ENCODE measurements at regions not wholly inside any gene's neighbourhood (a gene's known extent, or its start where the extent isn't known, plus 50 kb on each side); places are given as distances from the start of the nearest gene placed in this dataset.

GRCh38 chr12:130280231-130280630, 57.5 kb upstream of the PIWIL1 start:
- Histone ChIP-seq H3K27ac (no peak overlapping the region), H3K4me3 (no peak overlapping the region), H3K36me3 (no peaks in the 10 kb centered on the region), H3K9me3 (no peaks in the 10 kb centered on the region), H3K4me1 (replicated peaks) (no peaks in the 10 kb centered on the region), H3K27me3 (replicated peaks; ENCODE audit: insufficient read depth) (no peaks in the 10 kb centered on the region)
- intact Hi-C loops (cut with DNase I): no loop called here
- TF ChIP-seq POLR2AphosphoS5 (IDR thresholded peaks at IDR 0.05): no peak
- TF ChIP-seq POLR2A (IDR thresholded peaks at IDR 0.05): no peak
- TF ChIP-seq CTCF (IDR thresholded peaks at IDR 0.05): no peak
- 33% methylated on average over 9 of the region's 9 CpGs for WGBS
- DNase-seq (ENCODE audit: low spot score): no peak

GRCh38 chr12:130280742-130281141, 56.9 kb upstream of the PIWIL1 start:
- DNase-seq (ENCODE audit: low spot score): no peak
- intact Hi-C loops (cut with DNase I): no loop called here
- Histone ChIP-seq H3K27ac (no peak overlapping the region), H3K36me3 (no peaks in the 10 kb centered on the region), H3K9me3 (no peaks in the 10 kb centered on the region), H3K27me3 (replicated peaks; ENCODE audit: insufficient read depth) (no peaks in the 10 kb centered on the region), H3K4me3 (no peak overlapping the region), H3K4me1 (replicated peaks) (no peaks in the 10 kb centered on the region)
- TF ChIP-seq POLR2AphosphoS5 (IDR thresholded peaks at IDR 0.05): no peak
- TF ChIP-seq CTCF (IDR thresholded peaks at IDR 0.05): no peak
- no peak for TF ChIP-seq POLR2A (IDR thresholded peaks at IDR 0.05)
- WGBS: 80% methylated on average over 11 of the region's 11 CpGs

DNA sequence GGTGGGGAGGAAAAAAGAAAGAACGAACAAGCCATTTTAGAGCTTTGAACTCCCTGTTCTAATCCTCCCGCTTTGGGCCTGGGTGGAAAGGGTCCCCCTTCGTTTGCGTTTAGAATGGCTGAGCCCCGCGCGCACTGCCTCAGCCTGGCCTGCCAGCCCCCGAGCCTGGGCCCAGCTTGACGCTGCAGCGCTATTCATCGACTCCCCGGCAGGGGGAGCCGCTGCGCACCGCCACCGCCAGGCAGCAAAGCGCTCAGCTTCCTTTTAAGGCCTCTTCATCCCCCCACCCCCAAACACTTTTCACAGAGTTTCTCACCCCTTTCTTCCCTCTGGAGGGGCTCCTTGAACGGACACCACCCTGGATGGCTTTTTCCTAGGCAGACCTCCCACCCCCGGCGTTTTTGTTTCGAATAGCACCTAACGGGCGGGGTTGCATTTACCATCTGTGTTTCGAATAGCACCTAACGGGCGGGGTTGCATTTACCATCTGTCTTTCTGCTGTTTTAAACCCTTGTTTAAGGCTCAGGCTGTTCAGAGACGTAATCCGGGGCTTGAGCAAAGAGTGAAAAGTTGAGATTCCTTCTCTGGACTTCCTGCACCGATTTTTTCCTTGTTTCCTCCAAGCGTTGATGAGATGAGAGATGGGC, 56.4 kb upstream of the PIWIL1 start:
- 60% methylated on average over 30 of the region's 30 CpGs for WGBS
- Histone ChIP-seq H3K36me3 (no peaks in the 10 kb centered on the region), H3K4me1 (replicated peaks) (no peaks in the 10 kb centered on the region), H3K27me3 (replicated peaks; ENCODE audit: insufficient read depth) (no peaks in the 10 kb centered on the region), H3K4me3 (no peak overlapping the region), H3K27ac (no peak overlapping the region), H3K9me3 (no peaks in the 10 kb centered on the region)
- no peak for DNase-seq (ENCODE audit: low spot score)
- intact Hi-C loops (cut with DNase I): no loop called here
- TF ChIP-seq POLR2A (IDR thresholded peaks at IDR 0.05) (no peak), CTCF (IDR thresholded peaks at IDR 0.05) (peak in 3 of 4 experiments; percentile 29 to 44 (median 38))

DNA sequence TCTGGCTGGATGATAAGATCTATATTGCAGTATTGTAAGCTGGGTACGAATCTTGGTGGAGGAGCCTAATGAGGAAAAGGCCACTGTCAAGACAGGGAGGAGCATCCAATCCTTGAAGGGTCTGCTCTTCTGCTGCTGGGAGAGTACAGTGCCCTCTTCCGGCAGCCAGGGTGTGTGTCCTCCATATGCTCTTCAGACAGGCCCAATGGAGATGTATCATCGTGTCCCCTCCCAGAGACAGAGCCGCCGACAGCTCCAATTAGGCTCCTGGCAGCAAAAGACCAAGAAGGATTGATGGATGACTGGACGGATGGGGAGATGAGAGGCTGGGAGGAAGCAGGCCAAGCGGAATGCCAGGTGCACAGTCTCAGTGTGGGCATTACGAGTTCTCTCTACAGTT, 51.6 kb upstream of the PIWIL1 start:
- WGBS: 58% methylated on average over 8 of the region's 8 CpGs
- TF ChIP-seq POLR2A (IDR thresholded peaks at IDR 0.05) (no peak), CTCF (IDR thresholded peaks at IDR 0.05) (no peak), POLR2AphosphoS5 (IDR thresholded peaks at IDR 0.05) (no peak)
- no peak overlapping the region for H3K27ac ChIP-seq
- intact Hi-C loops (cut with DNase I): no loop called here
- no peaks in the 10 kb centered on the region for H3K36me3 ChIP-seq
- DNase-seq (ENCODE audit: low spot score): no peak
- H3K27me3 ChIP-seq (replicated peaks; ENCODE audit: insufficient read depth): no peaks in the 10 kb centered on the region
- no peak overlapping the region for H3K4me3 ChIP-seq
- H3K4me1 ChIP-seq (replicated peaks): no peaks in the 10 kb centered on the region
- no peaks in the 10 kb centered on the region for H3K9me3 ChIP-seq

DNA sequence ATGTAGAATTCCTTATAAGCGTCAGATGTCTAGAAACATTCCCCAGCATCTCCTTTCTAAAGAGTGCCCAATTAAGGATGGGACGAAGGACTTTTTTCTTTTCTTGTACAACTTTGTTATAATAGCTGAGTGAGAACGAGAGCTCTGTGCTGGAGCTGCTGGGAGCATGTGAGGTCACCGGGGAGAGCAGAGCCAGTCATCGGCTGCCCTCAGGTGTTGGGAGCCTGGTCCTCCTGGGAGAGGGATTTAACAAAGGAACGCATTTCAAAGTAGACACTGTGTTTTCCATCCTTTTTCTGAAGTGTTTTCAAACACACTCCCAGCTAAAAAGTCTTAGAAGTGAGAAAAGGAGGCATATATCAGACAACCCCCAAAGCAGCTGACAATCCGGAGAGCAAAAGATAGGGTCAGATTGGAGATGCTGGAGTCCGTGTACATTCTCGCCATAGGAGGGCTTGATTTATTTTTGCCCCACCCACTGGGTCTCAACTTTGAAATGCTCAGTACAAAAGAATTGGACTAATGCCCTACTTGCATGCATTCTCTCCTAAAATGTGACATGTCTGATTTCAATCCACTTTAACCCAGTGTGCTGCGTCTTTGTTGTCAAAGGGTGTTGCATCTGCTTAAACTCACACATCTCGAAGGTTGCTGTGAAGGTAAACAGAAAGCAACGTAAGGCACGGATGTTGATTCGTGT, 50.8 kb upstream of the PIWIL1 start:
- TF ChIP-seq POLR2A (IDR thresholded peaks at IDR 0.05) (no peak), CTCF (IDR thresholded peaks at IDR 0.05) (no peak), POLR2AphosphoS5 (IDR thresholded peaks at IDR 0.05) (no peak)
- no peak overlapping the region for H3K4me3 ChIP-seq
- H3K36me3 ChIP-seq: no peaks in the 10 kb centered on the region
- no peaks in the 10 kb centered on the region for H3K27me3 ChIP-seq (replicated peaks; ENCODE audit: insufficient read depth)
- H3K9me3 ChIP-seq: no peaks in the 10 kb centered on the region
- WGBS: 42% methylated on average over 14 of the region's 14 CpGs
- H3K27ac ChIP-seq: no peak overlapping the region
- intact Hi-C loops (cut with DNase I): no loop called here
- H3K4me1 ChIP-seq (replicated peaks): no peaks in the 10 kb centered on the region
- no peak for DNase-seq (ENCODE audit: low spot score)
